Fibroblast of mammary gland (primary cell): ENCODE measurements at regions not wholly inside any gene's neighbourhood (a gene's known extent, or its start where the extent isn't known, plus 50 kb on each side); places are given as distances from the start of the nearest gene placed in this dataset.
A peak's percentile ranks its signal among the peaks of the same experiment; 100 is the strongest.

Experiments
- DNase-seq: peaks from one replicate; pipeline ENCODE4 v3.0.0-alpha.2; 2010; ENCODE audit warnings: low read depth
- H3K4me3 ChIP-seq: 2 replicates; pipeline ENCODE4 v1.5.1; 2011; ENCODE audit warnings: low read depth, mild to moderate bottlenecking, low read length, moderate library complexity; ENCODE audit not compliant: control insufficient read depth
- TF ChIP-seq, protein P1 (sequence below): conservative IDR thresholded peaks from 2 replicates; pipeline ENCODE4 v1.5.1; 2011; ENCODE audit warnings: low read depth, low read length, inconsistent platforms; ENCODE audit not compliant: control insufficient read depth, insufficient read depth

DNA sequence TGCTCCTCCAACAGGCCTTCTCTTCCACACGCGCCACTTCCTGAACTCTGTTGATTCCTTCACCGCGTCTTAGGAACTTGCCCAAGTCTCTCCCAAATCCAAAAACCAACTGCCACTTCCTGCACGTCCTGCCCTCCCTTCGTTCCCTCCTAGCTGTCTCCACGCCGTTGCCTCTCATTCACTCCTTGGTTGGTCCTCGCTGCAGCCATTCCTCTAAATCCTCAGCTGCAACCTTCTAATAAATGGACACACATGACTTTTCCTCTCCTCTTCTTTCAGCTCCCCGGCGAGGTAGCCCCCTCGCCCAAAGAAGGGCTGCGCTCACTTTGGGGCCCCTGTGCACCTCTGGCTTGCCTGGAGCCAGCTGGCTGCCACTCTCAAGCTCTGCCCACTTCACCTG lies 110.2 kb downstream of the XRCC2 start:
- DNase-seq, result no peak
- TF ChIP-seq, protein P1, sequence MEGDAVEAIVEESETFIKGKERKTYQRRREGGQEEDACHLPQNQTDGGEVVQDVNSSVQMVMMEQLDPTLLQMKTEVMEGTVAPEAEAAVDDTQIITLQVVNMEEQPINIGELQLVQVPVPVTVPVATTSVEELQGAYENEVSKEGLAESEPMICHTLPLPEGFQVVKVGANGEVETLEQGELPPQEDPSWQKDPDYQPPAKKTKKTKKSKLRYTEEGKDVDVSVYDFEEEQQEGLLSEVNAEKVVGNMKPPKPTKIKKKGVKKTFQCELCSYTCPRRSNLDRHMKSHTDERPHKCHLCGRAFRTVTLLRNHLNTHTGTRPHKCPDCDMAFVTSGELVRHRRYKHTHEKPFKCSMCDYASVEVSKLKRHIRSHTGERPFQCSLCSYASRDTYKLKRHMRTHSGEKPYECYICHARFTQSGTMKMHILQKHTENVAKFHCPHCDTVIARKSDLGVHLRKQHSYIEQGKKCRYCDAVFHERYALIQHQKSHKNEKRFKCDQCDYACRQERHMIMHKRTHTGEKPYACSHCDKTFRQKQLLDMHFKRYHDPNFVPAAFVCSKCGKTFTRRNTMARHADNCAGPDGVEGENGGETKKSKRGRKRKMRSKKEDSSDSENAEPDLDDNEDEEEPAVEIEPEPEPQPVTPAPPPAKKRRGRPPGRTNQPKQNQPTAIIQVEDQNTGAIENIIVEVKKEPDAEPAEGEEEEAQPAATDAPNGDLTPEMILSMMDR, result no peak
- H3K4me3 ChIP-seq, result no peak overlapping the region

DNA sequence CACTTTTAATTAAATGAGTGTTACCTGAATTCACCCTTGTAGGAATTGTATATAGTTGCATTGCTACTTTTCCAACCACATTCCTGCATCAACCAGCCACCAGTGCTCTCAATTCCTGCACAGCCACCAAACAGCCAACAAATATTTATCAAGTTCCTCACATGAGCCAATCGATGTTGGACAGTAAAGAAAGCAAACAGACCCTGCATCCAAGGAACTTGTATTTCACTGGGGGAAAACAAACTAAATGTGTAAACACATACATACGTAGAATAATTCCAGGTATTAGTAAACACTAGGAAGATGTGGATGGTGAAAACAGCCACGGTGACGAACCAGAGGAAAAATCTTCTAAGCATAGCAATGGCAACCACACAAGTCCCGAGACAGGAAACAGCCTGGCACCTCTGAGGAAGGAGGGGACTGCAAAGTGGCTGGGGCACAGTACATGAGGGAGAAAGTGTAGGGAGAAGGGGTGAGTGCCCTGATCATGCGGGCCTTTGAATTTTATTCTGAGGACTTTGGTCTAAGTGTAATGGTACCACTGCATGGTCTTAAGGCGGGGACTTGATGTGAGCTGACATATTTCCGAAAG lies 111.2 kb downstream of the XRCC2 start:
- DNase-seq, result no peak
- no peak overlapping the region for H3K4me3 ChIP-seq

DNA sequence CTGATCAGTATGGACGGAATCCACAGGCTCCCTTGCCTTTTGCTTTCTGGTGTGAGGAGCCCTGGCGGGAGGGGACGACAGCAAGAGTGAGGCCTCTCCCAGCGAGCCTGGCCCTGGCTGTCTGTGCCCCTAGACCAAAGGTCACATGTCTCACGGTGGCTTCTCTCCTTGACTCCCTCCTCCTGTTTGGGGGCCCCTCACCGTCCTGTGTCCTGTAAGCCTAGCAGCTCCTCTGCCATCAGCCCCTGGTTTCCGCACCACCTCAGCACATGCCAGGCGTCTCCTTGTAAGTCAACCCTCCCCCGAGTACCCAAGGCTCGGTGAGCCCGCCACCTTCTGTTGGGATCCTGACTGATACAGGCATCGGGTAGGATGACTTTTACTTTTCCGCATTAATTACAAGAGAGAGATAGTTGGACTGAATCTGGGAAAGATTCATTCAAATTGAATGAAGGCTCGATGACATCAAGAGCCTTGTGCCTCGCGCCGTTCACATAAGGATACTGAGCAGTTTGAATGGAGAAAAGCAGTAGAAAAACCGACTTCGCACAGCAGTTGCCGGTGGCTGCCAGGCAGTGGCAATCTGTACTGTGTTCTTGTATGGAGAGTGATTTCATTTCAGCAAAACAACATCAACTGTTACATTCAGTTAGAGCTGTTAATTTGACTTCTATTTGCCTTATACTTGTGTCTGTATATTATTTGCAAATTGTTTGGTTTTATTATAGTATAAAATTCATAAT lies 119.8 kb downstream of the XRCC2 start:
- TF ChIP-seq, protein P1, result no peak
- H3K4me3 ChIP-seq, result no peak overlapping the region
- DNase-seq, result no peak

More for the DNA sequence above, 111.2 kb downstream of the XRCC2 start:
- TF ChIP-seq, protein P1, result no peak

DNA sequence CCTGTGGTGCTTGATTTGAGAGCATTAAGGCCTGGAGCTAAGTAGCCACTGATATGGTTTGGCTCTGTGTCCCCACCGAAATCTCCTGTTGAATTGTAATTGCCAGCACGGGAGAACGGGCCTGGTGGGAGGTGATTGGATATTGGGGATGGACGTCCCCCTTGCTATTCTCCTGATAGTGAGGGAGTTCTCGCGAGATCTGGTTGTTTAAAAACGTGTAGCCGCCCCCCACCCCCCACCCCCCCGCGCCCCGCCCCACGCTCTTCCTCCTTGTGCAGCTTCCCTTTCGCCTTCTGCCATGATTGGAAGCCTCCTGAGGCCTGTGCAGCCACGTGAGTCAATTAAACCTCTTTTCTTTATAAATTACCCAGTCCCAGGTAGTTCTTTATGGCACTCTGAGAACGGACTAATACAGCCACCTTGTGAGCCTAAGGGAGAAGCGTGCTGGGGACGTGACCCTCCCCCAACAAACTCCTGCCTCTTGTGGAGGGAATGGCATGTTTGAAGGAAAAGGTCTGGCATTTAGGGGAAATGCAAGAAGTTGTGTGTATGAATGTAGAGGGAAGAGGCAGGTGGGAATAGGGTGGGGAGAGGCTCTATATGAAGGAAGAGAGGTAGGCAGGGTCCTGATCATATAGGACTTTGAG lies 118.0 kb upstream of the KMT2C start:
- no peak for DNase-seq
- H3K4me3 ChIP-seq, result no peak overlapping the region
- TF ChIP-seq, protein P1, result no peak

DNA sequence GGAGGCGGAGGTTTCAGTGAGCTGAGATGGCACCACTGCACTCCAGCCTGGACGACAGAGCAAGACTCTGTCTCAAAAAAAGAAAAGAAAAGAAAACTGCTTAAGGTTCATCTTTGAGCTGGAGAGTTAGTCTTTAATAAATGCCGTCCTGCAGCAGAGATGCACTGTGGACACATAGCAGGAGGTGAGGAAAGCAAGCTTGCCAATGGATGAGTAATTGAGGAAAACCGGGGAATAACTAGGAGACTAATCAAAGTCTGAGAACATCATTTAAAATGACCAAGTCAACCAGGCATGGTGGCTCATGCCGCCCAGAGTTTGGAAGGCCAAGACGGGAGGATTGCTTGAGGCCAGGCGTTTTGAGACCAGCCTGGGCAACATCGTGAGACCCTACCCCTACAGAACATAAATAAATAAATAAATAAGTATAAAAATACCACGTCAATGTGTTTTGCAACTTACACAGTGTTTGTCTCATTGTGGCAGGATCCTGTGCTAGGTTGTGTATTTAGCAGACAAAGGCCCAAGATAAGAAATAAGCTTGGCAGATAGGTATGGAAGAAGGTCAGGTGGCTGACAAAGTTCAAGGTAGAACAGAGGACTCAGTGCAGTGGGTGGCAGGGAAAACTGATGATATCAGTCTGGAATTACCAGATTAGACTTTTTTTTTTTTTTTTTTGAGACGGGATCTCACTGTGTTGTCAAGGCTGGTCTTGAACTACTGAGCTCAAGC lies 115.7 kb upstream of the KMT2C start:
- TF ChIP-seq, protein P1, result no peak
- peak; percentile 7 for DNase-seq
- no peak overlapping the region for H3K4me3 ChIP-seq

DNA sequence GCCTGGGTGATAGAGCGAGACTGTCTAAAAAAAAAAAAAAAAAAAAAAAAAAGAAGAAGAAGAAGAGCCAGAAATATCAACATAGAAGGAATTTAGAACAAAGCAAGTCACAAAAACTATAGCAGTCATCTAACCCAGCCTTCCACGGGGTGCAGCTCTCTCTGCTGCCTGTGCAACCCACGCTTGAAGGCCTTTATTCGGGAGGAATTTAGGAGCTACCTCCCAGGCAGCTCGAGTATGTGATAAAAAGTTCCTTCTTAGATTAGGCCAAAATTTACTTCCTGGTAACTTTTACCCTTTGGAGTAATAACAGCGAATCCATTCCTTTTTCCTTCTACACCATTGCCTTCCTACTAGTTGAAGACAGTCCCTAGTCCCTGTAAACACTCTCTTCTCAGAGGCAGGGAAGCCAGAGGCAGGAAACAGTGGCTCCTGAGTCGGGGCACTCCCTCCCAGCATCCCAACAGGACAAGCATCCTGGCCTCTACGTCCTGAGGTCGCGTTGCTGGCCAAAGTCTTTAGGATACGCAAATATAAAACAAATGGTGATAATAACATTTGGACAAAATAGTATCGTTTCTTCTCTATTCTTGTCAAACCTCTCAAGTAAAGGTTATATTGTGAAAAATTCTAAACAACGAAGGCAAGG lies 109.3 kb upstream of the KMT2C start:
- TF ChIP-seq, protein P1, result no peak
- no peak overlapping the region for H3K4me3 ChIP-seq
- DNase-seq, result no peak
